ENCODE measurements at regions not wholly inside any gene's neighbourhood (a gene's known extent, or its start where the extent isn't known, plus 50 kb on each side); places are given as distances from the start of the nearest gene placed in this dataset.

- Histone ChIP-seq H3K36me3 (no peaks in the 10 kb centered on the region), H3K27me3 (no peaks in the 10 kb centered on the region), H3K4me3 (no peak overlapping the region), H3K4me1 (no peaks in the 10 kb centered on the region), H3K9me3 (no peaks in the 10 kb centered on the region), H3K27ac (no peak overlapping the region)
- ATAC-seq: no peak
- TF ChIP-seq POLR2AphosphoS5 (IDR thresholded peaks at IDR 0.05): no peak
- TF ChIP-seq EP300 (IDR thresholded peaks at IDR 0.05): no peak
- no peak for TF ChIP-seq POLR2A (IDR thresholded peaks at IDR 0.05)
- TF ChIP-seq CTCF (IDR thresholded peaks at IDR 0.05): no peak
- WGBS, 2 donors (ENCODE audit: low coverage in 1 of 2): 69 to 85% methylated on average over 2 of the region's 2 CpGs
These were observed 276.1 kb downstream of the NEBL start for GRCh38 chr10:20620981-20621380.

- H3K4me3 ChIP-seq: no peak overlapping the region
- no peak overlapping the region for H3K27ac ChIP-seq
- TF ChIP-seq EP300 (IDR thresholded peaks at IDR 0.05) (no peak), POLR2AphosphoS5 (IDR thresholded peaks at IDR 0.05) (no peak), POLR2A (IDR thresholded peaks at IDR 0.05) (no peak), CTCF (IDR thresholded peaks at IDR 0.05) (no peak)
- no peaks in the 10 kb centered on the region for H3K36me3 ChIP-seq
- H3K4me1 ChIP-seq: no peaks in the 10 kb centered on the region
- 85 to 89% methylated on average over 3 of the region's 3 CpGs for WGBS, 2 donors (ENCODE audit: low coverage in 1 of 2)
- H3K9me3 ChIP-seq: no peaks in the 10 kb centered on the region
- no peaks in the 10 kb centered on the region for H3K27me3 ChIP-seq
- no peak for ATAC-seq
These were observed 279.0 kb downstream of the NEBL start for GRCh38 chr10:20618011-20618547.

- H3K36me3 ChIP-seq: no peaks in the 10 kb centered on the region
- no peak overlapping the region for H3K4me3 ChIP-seq
- no peak overlapping the region for H3K27ac ChIP-seq
- no peaks in the 10 kb centered on the region for H3K27me3 ChIP-seq
- TF ChIP-seq POLR2A (IDR thresholded peaks at IDR 0.05) (no peak), EP300 (IDR thresholded peaks at IDR 0.05) (no peak), POLR2AphosphoS5 (IDR thresholded peaks at IDR 0.05) (no peak), CTCF (IDR thresholded peaks at IDR 0.05) (no peak)
- ATAC-seq: no peak
- H3K9me3 ChIP-seq: no peaks in the 10 kb centered on the region
- WGBS, 2 donors (ENCODE audit: low coverage in 1 of 2): 75 to 86% methylated on average over 11 to 12 of the region's 12 CpGs
- no peaks in the 10 kb centered on the region for H3K4me1 ChIP-seq
These were observed 279.9 kb downstream of the NEBL start for GRCh38 chr10:20616918-20617810.

GRCh38 chr10:20616056-20616671, 280.9 kb downstream of the NEBL start:
- H3K27ac ChIP-seq: no peak overlapping the region
- no peaks in the 10 kb centered on the region for H3K4me1 ChIP-seq
- no peaks in the 10 kb centered on the region for H3K27me3 ChIP-seq
- TF ChIP-seq POLR2AphosphoS5 (IDR thresholded peaks at IDR 0.05) (no peak), CTCF (IDR thresholded peaks at IDR 0.05) (no peak), POLR2A (IDR thresholded peaks at IDR 0.05) (no peak), EP300 (IDR thresholded peaks at IDR 0.05) (no peak)
- WGBS, 2 donors (ENCODE audit: low coverage in 1 of 2): 90 to 92% methylated on average over 3 of the region's 3 CpGs
- no peaks in the 10 kb centered on the region for H3K36me3 ChIP-seq
- ATAC-seq: no peak
- no peak overlapping the region for H3K4me3 ChIP-seq
- H3K9me3 ChIP-seq: no peaks in the 10 kb centered on the region

All from gastroesophageal sphincter (tissue), 4 donors.